BE2C (cell line): ENCODE measurements at regions not wholly inside any gene's neighbourhood (a gene's known extent, or its start where the extent isn't known, plus 50 kb on each side); places are given as distances from the start of the nearest gene placed in this dataset.
"Not testable (repeated sequence)": the region's sequence is repeated elsewhere in the genome, so short reads cannot be mapped to it uniquely, and the experiment has no call there.

Source experiments
- DNase-seq: peaks from one replicate; pipeline ENCODE4 v3.0.0-alpha.2; 2020
- H3K27me3 ChIP-seq: fragments of 250-450 bp; sonication (Bioruptor Pico); 2 replicates; pipeline ENCODE4 v1.5.1; 2020; ENCODE audit warnings: mild to moderate bottlenecking
- H3K36me3 ChIP-seq: fragments of 250-450 bp; sonication (Bioruptor Pico); 2 replicates; pipeline ENCODE4 v1.5.1; 2020; ENCODE audit warnings: mild to moderate bottlenecking
- H3K4me1 ChIP-seq: fragments of 250-450 bp; sonication (Bioruptor Pico); 2 replicates; pipeline ENCODE4 v1.5.1; 2020
- H3K4me3 ChIP-seq: 2 replicates; pipeline ENCODE4 v1.5.1; 2011; ENCODE audit warnings: low read depth, low read length
- H3K9me3 ChIP-seq: fragments of 250-450 bp; sonication (Bioruptor Pico); 2 replicates; pipeline ENCODE4 v1.5.1; 2020
- CTCF ChIP-seq: IDR thresholded peaks from 2 replicates; pipeline ENCODE4 v1.5.1; 2012; ENCODE audit warnings: mild to moderate bottlenecking, low read depth, low read length

GRCh38 chr21:10461445-10461844, 59.9 kb upstream of the TPTE start:
- H3K4me1 ChIP-seq, H3K9me3 ChIP-seq, H3K36me3 ChIP-seq, H3K4me3 ChIP-seq, DNase-seq, H3K27me3 ChIP-seq: not testable (repeated sequence)

GRCh38 chr21:10463156-10463555, 58.2 kb upstream of the TPTE start:
- H3K4me3 ChIP-seq = no peak overlapping the region
- no peaks in the 10 kb centered on the region for H3K36me3 ChIP-seq
- H3K4me1 ChIP-seq = no peaks in the 10 kb centered on the region
- H3K9me3 ChIP-seq = 0 out of 2 replicates have a peak, but pooled peaks cover 2% of the 10 kb centered on the region
- H3K27me3 ChIP-seq = no peaks in the 10 kb centered on the region
- no peak for TF ChIP-seq CTCF
- DNase-seq = no peak

GRCh38 chr21:10464975-10465374, 56.4 kb upstream of the TPTE start:
- Histone ChIP-seq H3K27me3 (no peaks in the 10 kb centered on the region), H3K9me3 (0 out of 2 replicates have a peak, but pooled peaks cover 2% of the 10 kb centered on the region), H3K4me3 (no peak overlapping the region), H3K36me3 (no peaks in the 10 kb centered on the region), H3K4me1 (no peaks in the 10 kb centered on the region)
- no peak for DNase-seq
- TF ChIP-seq CTCF = no peak

GRCh38 chr21:10465524-10466110, 55.8 kb upstream of the TPTE start:
- not testable (repeated sequence) for H3K4me1 ChIP-seq, H3K27me3 ChIP-seq, H3K36me3 ChIP-seq, H3K4me3 ChIP-seq, H3K9me3 ChIP-seq, DNase-seq

GRCh38 chr21:10466200-10466599, 55.2 kb upstream of the TPTE start:
- no peak overlapping the region for H3K4me3 ChIP-seq
- no peaks in the 10 kb centered on the region for H3K36me3 ChIP-seq
- DNase-seq = no peak
- peaks cover 5% of the 10 kb centered on the region; the same call in 1 of the 2 replicates for H3K9me3 ChIP-seq
- H3K27me3 ChIP-seq = no peaks in the 10 kb centered on the region
- TF ChIP-seq CTCF = no peak
- H3K4me1 ChIP-seq = no peaks in the 10 kb centered on the region
